H1 (cell line): ENCODE measurements at regions not wholly inside any gene's neighbourhood (a gene's known extent, or its start where the extent isn't known, plus 50 kb on each side); places are given as distances from the start of the nearest gene placed in this dataset.
A peak's percentile ranks its signal among the peaks of the same experiment; 100 is the strongest.

Experiments used
- CHD2 ChIP-seq: IDR thresholded peaks from 2 replicates; pipeline ENCODE4 v1.6.1; 2012; ENCODE audit warnings: low read length, improper control_type of control experiment
- HDAC2 ChIP-seq, 2 experiments: fragments of 300-600 bp in 1 of 2; sonication (generic) in 1 of 2; IDR thresholded peaks; 2 replicates each; pipeline ENCODE4 v1.6.1; 2011 to 2012; ENCODE audit warnings: low read depth in 2 of 2, low read length in 2 of 2, mild to moderate bottlenecking in 2 of 2, moderate library complexity in 2 of 2, borderline replicate concordance in 1 of 2, inconsistent platforms in 1 of 2
- JUN ChIP-seq: IDR thresholded peaks from 2 replicates; pipeline ENCODE4 v1.6.1; 2011; ENCODE audit warnings: low read depth, mild to moderate bottlenecking, improper control_type of control experiment, low read length
- KDM1A ChIP-seq: fragments of 200-600, 300-600 bp; sonication (generic); IDR thresholded peaks from 2 replicates; pipeline ENCODE4 v1.7.1; 2016; ENCODE audit warnings: mild to moderate bottlenecking, low read length, borderline replicate concordance
- POLR2A ChIP-seq, 2 experiments: IDR thresholded peaks; 1 replicate in 1 of 2; 2 replicates in 1 of 2; pipeline ENCODE4 v1.6.1; 2011; ENCODE audit warnings: low read depth in 2 of 2, low read length in 2 of 2, mild to moderate bottlenecking in 2 of 2; ENCODE audit errors: control extremely low read depth in 1 of 2
- POLR2AphosphoS5 ChIP-seq: IDR thresholded peaks from 2 replicates; pipeline ENCODE4 v1.6.1; 2011; ENCODE audit warnings: low read depth, low read length
- RBBP5 ChIP-seq: IDR thresholded peaks from 2 replicates; pipeline ENCODE4 v1.7.1; 2012; ENCODE audit warnings: low read depth, mild to moderate bottlenecking, inconsistent platforms, low read length, moderate library complexity, borderline replicate concordance
- RNF2 ChIP-seq: fragments of 200-900, 300-1000 bp; sonication (generic); IDR thresholded peaks from 2 replicates; pipeline ENCODE4 v1.7.1; 2016; ENCODE audit warnings: borderline replicate concordance, low read depth, mild to moderate bottlenecking, antibody characterized with exemption, low read length; ENCODE audit not compliant: poor library complexity, severe bottlenecking; ENCODE audit errors: missing control alignments
- SIRT6 ChIP-seq: IDR thresholded peaks from one replicate; pipeline ENCODE4 v1.7.1; 2012; ENCODE audit warnings: low read length, inconsistent platforms
- SUZ12 ChIP-seq: fragments of 200-600 bp; sonication (generic); IDR thresholded peaks from 2 replicates; pipeline ENCODE4 v1.6.1; 2012; ENCODE audit warnings: mild to moderate bottlenecking, inconsistent platforms, low read length, moderate library complexity, mixed read lengths
- TF ChIP-seq, protein P1 (sequence below): IDR thresholded peaks from 2 replicates; pipeline ENCODE4 v1.6.1; 2011; ENCODE audit warnings: low read length, improper control_type of control experiment
- TF ChIP-seq, protein P2 (sequence below), 3 experiments: IDR thresholded peaks; 1 replicate in 2 of 3; 2 replicates in 1 of 3; pipeline versions ENCODE4 v1.5.1 to v1.6.1; 2011; ENCODE audit warnings: low read length in 3 of 3, mild to moderate bottlenecking in 3 of 3, inconsistent platforms in 2 of 3, low read depth in 1 of 3, moderate library complexity in 1 of 3; ENCODE audit not compliant: insufficient read depth in 1 of 3; ENCODE audit errors: control extremely low read depth in 1 of 3

DNA sequence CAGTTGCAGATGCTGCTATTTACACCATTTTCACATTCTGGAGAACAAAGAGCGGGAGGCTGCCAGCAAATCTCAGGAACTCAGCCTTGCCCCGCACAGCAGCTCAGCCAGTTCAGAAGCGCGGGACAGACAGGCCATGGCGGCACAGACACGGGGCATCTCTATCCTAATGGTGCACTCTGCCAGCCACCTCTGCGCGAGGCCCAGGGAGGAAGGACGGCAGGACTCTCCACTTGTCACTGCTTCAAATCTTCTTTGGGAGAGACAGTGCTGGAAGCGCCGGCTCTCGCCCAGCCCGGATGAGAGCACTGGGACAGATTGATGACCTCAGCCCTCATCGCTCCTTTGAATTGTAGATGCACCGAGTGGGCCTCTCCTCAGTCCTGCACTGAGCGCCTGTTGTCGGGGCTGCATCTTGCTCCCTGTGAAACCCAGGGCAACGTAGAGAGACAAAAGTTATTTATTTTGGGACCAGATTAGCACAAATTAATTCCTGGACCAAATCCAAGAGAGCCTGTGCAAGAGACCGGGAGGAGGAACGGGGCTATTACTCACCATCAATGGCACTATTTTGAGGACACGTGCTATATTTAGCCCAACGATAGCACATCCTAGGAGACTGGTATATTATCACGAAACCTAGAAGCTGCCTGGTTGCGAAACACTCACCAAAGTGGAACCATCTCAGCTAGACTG, 211.4 kb upstream of the SMIM21 start:
- TF ChIP-seq POLR2A (IDR thresholded peaks at IDR 0.05; ENCODE audit: control extremely low read depth in 1 of 2, low read depth in 2 of 2, low read length in 2 of 2): 0 out of 3 replicates have a peak, but pooled peaks of 1 of the 2 experiments have one; percentile 32
- TF ChIP-seq, protein P1, sequence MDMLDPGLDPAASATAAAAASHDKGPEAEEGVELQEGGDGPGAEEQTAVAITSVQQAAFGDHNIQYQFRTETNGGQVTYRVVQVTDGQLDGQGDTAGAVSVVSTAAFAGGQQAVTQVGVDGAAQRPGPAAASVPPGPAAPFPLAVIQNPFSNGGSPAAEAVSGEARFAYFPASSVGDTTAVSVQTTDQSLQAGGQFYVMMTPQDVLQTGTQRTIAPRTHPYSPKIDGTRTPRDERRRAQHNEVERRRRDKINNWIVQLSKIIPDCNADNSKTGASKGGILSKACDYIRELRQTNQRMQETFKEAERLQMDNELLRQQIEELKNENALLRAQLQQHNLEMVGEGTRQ: no peak
- no peak; the same call in 1 of the 2 replicates for TF ChIP-seq RBBP5
- TF ChIP-seq CHD2: no peak
- no peak for TF ChIP-seq POLR2AphosphoS5
- TF ChIP-seq, protein P2, sequence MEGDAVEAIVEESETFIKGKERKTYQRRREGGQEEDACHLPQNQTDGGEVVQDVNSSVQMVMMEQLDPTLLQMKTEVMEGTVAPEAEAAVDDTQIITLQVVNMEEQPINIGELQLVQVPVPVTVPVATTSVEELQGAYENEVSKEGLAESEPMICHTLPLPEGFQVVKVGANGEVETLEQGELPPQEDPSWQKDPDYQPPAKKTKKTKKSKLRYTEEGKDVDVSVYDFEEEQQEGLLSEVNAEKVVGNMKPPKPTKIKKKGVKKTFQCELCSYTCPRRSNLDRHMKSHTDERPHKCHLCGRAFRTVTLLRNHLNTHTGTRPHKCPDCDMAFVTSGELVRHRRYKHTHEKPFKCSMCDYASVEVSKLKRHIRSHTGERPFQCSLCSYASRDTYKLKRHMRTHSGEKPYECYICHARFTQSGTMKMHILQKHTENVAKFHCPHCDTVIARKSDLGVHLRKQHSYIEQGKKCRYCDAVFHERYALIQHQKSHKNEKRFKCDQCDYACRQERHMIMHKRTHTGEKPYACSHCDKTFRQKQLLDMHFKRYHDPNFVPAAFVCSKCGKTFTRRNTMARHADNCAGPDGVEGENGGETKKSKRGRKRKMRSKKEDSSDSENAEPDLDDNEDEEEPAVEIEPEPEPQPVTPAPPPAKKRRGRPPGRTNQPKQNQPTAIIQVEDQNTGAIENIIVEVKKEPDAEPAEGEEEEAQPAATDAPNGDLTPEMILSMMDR (IDR thresholded peaks at IDR 0.05; ENCODE audit: control extremely low read depth in 1 of 3, insufficient read depth in 1 of 3, low read depth in 1 of 3, low read length in 3 of 3): no peak
- TF ChIP-seq RNF2: no peak
- no peak for TF ChIP-seq SUZ12
- TF ChIP-seq HDAC2 (IDR thresholded peaks at IDR 0.05; ENCODE audit: borderline replicate concordance in 1 of 2, low read depth in 2 of 2, low read length in 2 of 2): no peak
- TF ChIP-seq SIRT6: no peak
- TF ChIP-seq JUN: 0 out of 2 replicates have a peak, but pooled peaks have one; percentile 6
- no peak for TF ChIP-seq KDM1A
